ENCODE measurements at regions not wholly inside any gene's neighbourhood (a gene's known extent, or its start where the extent isn't known, plus 50 kb on each side); places are given as distances from the start of the nearest gene placed in this dataset.

GRCh38 chr5:74394916-74395880, 245.3 kb downstream of the ENC1 start:
- Histone ChIP-seq H3F3A (ENCODE audit: insufficient read depth, low read length) (peaks cover 10% of the 10 kb centered on the region; the same call in 1 of the 2 replicates), H3K79me2 (ENCODE audit: low read length) (no peaks in the 10 kb centered on the region)

GRCh38 chr5:74394528-74394915, 246.0 kb downstream of the ENC1 start:
- Histone ChIP-seq H4K20me1 (ENCODE audit: insufficient read depth, low read length) (no peaks in the 10 kb centered on the region), H3K4me1 (ENCODE audit: low read length) (peaks cover 19% of the 10 kb centered on the region), H3K27me3 (replicated peaks; ENCODE audit: insufficient read depth, low read length) (no peaks in the 10 kb centered on the region), H3K9me2 (replicated peaks; ENCODE audit: insufficient read depth, low read length) (no peaks in the 10 kb centered on the region), H3F3A (ENCODE audit: insufficient read depth, low read length) (peaks cover 10% of the 10 kb centered on the region; the same call in 1 of the 2 replicates), H3K79me2 (ENCODE audit: low read length) (no peaks in the 10 kb centered on the region), H3K9ac (ENCODE audit: low read length) (no peak overlapping the region), H3K4me3 (ENCODE audit: low read length) (no peak overlapping the region), H3K9me3 (replicated peaks; ENCODE audit: insufficient read depth, low read length) (no peaks in the 10 kb centered on the region), H3K4me2 (ENCODE audit: low read depth, low read length) (0 out of 2 replicates have a peak overlapping the region, but pooled peaks have one; percentile 28), H3K27ac (ENCODE audit: low read length) (peak overlapping the region; percentile 57; the same call in 1 of the 2 replicates), H3K36me3 (replicated peaks; ENCODE audit: insufficient read depth, low read length) (no peaks in the 10 kb centered on the region), H2AFZ (ENCODE audit: low read length) (peak overlapping the region; percentile 19)
- peak; percentile 39 for DNase-seq
- TF ChIP-seq EZH2 (optimal IDR thresholded peaks at IDR 0.05; ENCODE audit: low read depth, low read length), result no peak
- TF ChIP-seq CTCF (IDR thresholded peaks at IDR 0.05; ENCODE audit: low read length), result peak; percentile 22
- TF ChIP-seq EZH2phosphoT487 (IDR thresholded peaks at IDR 0.05; ENCODE audit: low read length), result no peak

More at GRCh38 chr5:74394916-74395880, 245.3 kb downstream of the ENC1 start:
- peak overlapping the region; percentile 28; the same call in 1 of the 2 replicates for H3K4me2 ChIP-seq (ENCODE audit: low read depth, low read length)
- peak overlapping the region; percentile 19 for H2AFZ ChIP-seq (ENCODE audit: low read length)
- H4K20me1 ChIP-seq (ENCODE audit: insufficient read depth, low read length), result no peaks in the 10 kb centered on the region
- no peaks in the 10 kb centered on the region for H3K9me3 ChIP-seq (replicated peaks; ENCODE audit: insufficient read depth, low read length)
- no peak for TF ChIP-seq EZH2phosphoT487 (IDR thresholded peaks at IDR 0.05; ENCODE audit: low read length)
- peak; percentile 35 for TF ChIP-seq CTCF (IDR thresholded peaks at IDR 0.05; ENCODE audit: low read length)
- no peak for TF ChIP-seq EZH2 (optimal IDR thresholded peaks at IDR 0.05; ENCODE audit: low read depth, low read length)
- no peaks in the 10 kb centered on the region for H3K9me2 ChIP-seq (replicated peaks; ENCODE audit: insufficient read depth, low read length)
- peak; percentile 92 for DNase-seq
- H3K4me3 ChIP-seq (ENCODE audit: low read length), result no peak overlapping the region
- H3K4me1 ChIP-seq (ENCODE audit: low read length), result peaks cover 19% of the 10 kb centered on the region
- peak overlapping the region; percentile 57; the same call in 1 of the 2 replicates for H3K27ac ChIP-seq (ENCODE audit: low read length)
- no peaks in the 10 kb centered on the region for H3K27me3 ChIP-seq (replicated peaks; ENCODE audit: insufficient read depth, low read length)
- H3K36me3 ChIP-seq (replicated peaks; ENCODE audit: insufficient read depth, low read length), result no peaks in the 10 kb centered on the region
- no peak overlapping the region for H3K9ac ChIP-seq (ENCODE audit: low read length)

DNA sequence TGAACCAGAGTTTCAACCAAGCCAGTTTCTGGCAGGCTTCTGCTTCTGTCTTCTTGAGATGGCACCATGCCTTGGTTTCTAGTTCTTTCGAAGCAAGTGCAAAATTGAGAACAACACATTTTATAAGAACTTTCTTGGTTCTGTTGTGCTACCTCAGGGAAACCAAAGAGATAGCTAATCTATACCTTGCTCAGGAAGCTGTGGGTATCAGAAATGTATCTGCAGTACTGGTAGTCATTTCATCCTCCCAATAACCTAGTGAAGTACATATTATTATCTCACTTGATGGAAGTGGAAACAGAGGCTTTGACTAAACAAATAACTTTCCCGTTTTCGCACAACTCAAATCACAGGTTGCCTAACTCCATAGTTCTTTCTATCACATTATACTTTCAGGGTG, 246.6 kb downstream of the ENC1 start:
- Histone ChIP-seq H4K20me1 (ENCODE audit: insufficient read depth, low read length) (no peaks in the 10 kb centered on the region), H3K27ac (ENCODE audit: low read length) (no peak overlapping the region), H3K4me1 (ENCODE audit: low read length) (peaks cover 19% of the 10 kb centered on the region), H3F3A (ENCODE audit: insufficient read depth, low read length) (peaks cover 10% of the 10 kb centered on the region; the same call in 1 of the 2 replicates), H3K9ac (ENCODE audit: low read length) (no peak overlapping the region), H3K36me3 (replicated peaks; ENCODE audit: insufficient read depth, low read length) (no peaks in the 10 kb centered on the region), H3K79me2 (ENCODE audit: low read length) (no peaks in the 10 kb centered on the region), H3K4me3 (ENCODE audit: low read length) (no peak overlapping the region), H3K9me2 (replicated peaks; ENCODE audit: insufficient read depth, low read length) (no peaks in the 10 kb centered on the region), H3K9me3 (replicated peaks; ENCODE audit: insufficient read depth, low read length) (no peaks in the 10 kb centered on the region), H3K27me3 (replicated peaks; ENCODE audit: insufficient read depth, low read length) (no peaks in the 10 kb centered on the region), H2AFZ (ENCODE audit: low read length) (no peak overlapping the region), H3K4me2 (ENCODE audit: low read depth, low read length) (no peak overlapping the region)
- TF ChIP-seq CTCF (IDR thresholded peaks at IDR 0.05; ENCODE audit: low read length) (no peak), EZH2phosphoT487 (IDR thresholded peaks at IDR 0.05; ENCODE audit: low read length) (no peak), EZH2 (optimal IDR thresholded peaks at IDR 0.05; ENCODE audit: low read depth, low read length) (no peak)
- DNase-seq, result no peak
